GM12878 (cell line): ENCODE measurements at regions not wholly inside any gene's neighbourhood (a gene's known extent, or its start where the extent isn't known, plus 50 kb on each side); places are given as distances from the start of the nearest gene placed in this dataset.

ENCODE experiments used
- ATAC-seq: fragments of 200-7000 bp; cut with Tn5 transposase; 3 replicates; pipeline ENCODE4 v1.9.1; 2020; ENCODE audit warnings: mild to moderate bottlenecking, moderate library complexity
- BruUV-seq: library from RNA; stranded (reverse); fragments of 400-500 nt; replicated peaks from 2 replicates; lab custom pipeline; 2021; lab: Mats Ljungman, UMichigan
- CTCF ChIA-PET: fragments of 300-600 bp; sonication (Branson Sonifier 250); formaldehyde crosslinking; extraction: SDS; loops from one replicate; lab custom pipeline; 2021; ENCODE audit warnings: inconsistent platforms; lab: Yijun Ruan, JAX
- POLR2A ChIA-PET: fragments of 350-600 bp; formaldehyde crosslinking; extraction: SDS; loops from one replicate; lab custom pipeline; 2021; ENCODE audit warnings: inconsistent platforms; lab: Charles Lee
- RAD21 ChIA-PET: fragments of 300-600 bp; sonication (Branson Sonifier 250); formaldehyde crosslinking; loops from one replicate; lab custom pipeline; 2023; ENCODE audit warnings: antibody characterized with exemption; ENCODE audit not compliant: unreplicated experiment; lab: Charles Lee
- SMC1A ChIA-PET: fragments of 300-600 bp; sonication (Branson Sonifier 250); formaldehyde crosslinking; loops from one replicate; lab custom pipeline; 2023; ENCODE audit not compliant: unreplicated experiment, uncharacterized antibody; lab: Charles Lee
- DNase-seq: peaks from one replicate; pipeline ENCODE4 v3.0.0-alpha.2; 2011; ENCODE audit warnings: low read depth, low spot score
- FAIRE-seq: peaks from 3 replicates; lab custom pipeline; 2011; peaks lifted over from hg19 to GRCh38; lab: Jason Lieb, UNC
- H2AFZ ChIP-seq: 2 replicates; pipeline ENCODE4 v1.6.0; 2011; ENCODE audit warnings: low read depth, low read length, control low read depth; ENCODE audit not compliant: control insufficient read depth
- H3K27ac ChIP-seq: 2 replicates; pipeline ENCODE4 v1.5.1; 2011; ENCODE audit warnings: control low read depth; ENCODE audit not compliant: control insufficient read depth, insufficient read depth
- H3K27me3 ChIP-seq, 2 experiments: replicated peaks in 1 of 2; 2 replicates each; pipeline versions ENCODE4 v1.6.0 to v1.6.1; 2011; ENCODE audit warnings: low read length in 1 of 2; ENCODE audit not compliant: control insufficient read depth in 2 of 2, insufficient read depth in 2 of 2
- H3K36me3 ChIP-seq, 2 experiments: 2 replicates each; pipeline ENCODE4 v1.5.1; 2011; ENCODE audit warnings: low read length in 1 of 2; ENCODE audit not compliant: control insufficient read depth in 2 of 2, insufficient read depth in 2 of 2
- H3K4me1 ChIP-seq: 2 replicates; pipeline ENCODE4 v1.6.1; 2011; ENCODE audit warnings: mild to moderate bottlenecking, low read length, moderate library complexity, mixed read lengths; ENCODE audit not compliant: control insufficient read depth, insufficient read depth
- H3K4me2 ChIP-seq: 2 replicates; pipeline ENCODE4 v1.6.0; 2011; ENCODE audit warnings: control low read depth; ENCODE audit not compliant: control insufficient read depth, insufficient read depth
- H3K4me3 ChIP-seq: fragments of 200-600 bp; sonication (generic); 2 replicates; pipeline ENCODE4 v1.5.1; 2016
- H3K79me2 ChIP-seq: 2 replicates; pipeline ENCODE4 v1.6.0; 2011; ENCODE audit warnings: low read length; ENCODE audit not compliant: control insufficient read depth, insufficient read depth
- H3K9ac ChIP-seq: 2 replicates; pipeline ENCODE4 v1.8.0; 2011; ENCODE audit warnings: low read length, control low read depth, mixed read lengths; ENCODE audit not compliant: control insufficient read depth, insufficient read depth
- H3K9me3 ChIP-seq: replicated peaks from 3 replicates; pipeline ENCODE4 v1.5.1; 2011; ENCODE audit warnings: mild to moderate bottlenecking, low read length; ENCODE audit not compliant: control insufficient read depth, insufficient read depth
- H4K20me1 ChIP-seq: 2 replicates; pipeline ENCODE4 v1.6.0; 2011; ENCODE audit not compliant: control insufficient read depth, insufficient read depth
- BACH1 ChIP-seq: fragments of 450-650 bp; IDR thresholded peaks from 2 replicates; pipeline ENCODE4 v1.6.1; 2017; ENCODE audit warnings: mild to moderate bottlenecking, borderline replicate concordance
- BRCA1 ChIP-seq: IDR thresholded peaks from 2 replicates; pipeline ENCODE4 v1.6.1; 2011; ENCODE audit warnings: low read depth, low read length, improper control_type of control experiment
- CEBPB ChIP-seq, 2 experiments: fragments of 150-350 bp in 1 of 2; IDR thresholded peaks; 2 replicates each; pipeline ENCODE4 v1.6.1; 2012 to 2014; ENCODE audit warnings: low read depth in 2 of 2, low read length in 2 of 2, borderline replicate concordance in 1 of 2, inconsistent platforms in 1 of 2
- GABPA ChIP-seq: IDR thresholded peaks from 2 replicates; pipeline ENCODE4 v1.6.1; 2014; ENCODE audit warnings: antibody characterized with exemption, low read depth, mild to moderate bottlenecking, inconsistent platforms
- HDAC2 ChIP-seq: fragments of 200-600 bp; sonication (generic); IDR thresholded peaks from 2 replicates; pipeline ENCODE4 v1.6.1; 2017
- IRF4 ChIP-seq: IDR thresholded peaks from 2 replicates; pipeline ENCODE4 v1.6.1; 2011; ENCODE audit warnings: low read depth, low read length
- KLF5 ChIP-seq: fragments of 450-650 bp; IDR thresholded peaks from 2 replicates; pipeline ENCODE4 v1.6.1; 2014; ENCODE audit warnings: mild to moderate bottlenecking; ENCODE audit not compliant: partially characterized antibody
- NFIC ChIP-seq: IDR thresholded peaks from 2 replicates; pipeline ENCODE4 v1.6.1; 2012; ENCODE audit warnings: low read depth, mild to moderate bottlenecking, inconsistent platforms, low read length, moderate library complexity
- NR2C2 ChIP-seq: IDR thresholded peaks from 2 replicates; pipeline ENCODE4 v1.6.1; 2011; ENCODE audit warnings: borderline replicate concordance, low read depth; ENCODE audit not compliant: control insufficient read depth, insufficient read length
- PML ChIP-seq: IDR thresholded peaks from 2 replicates; pipeline ENCODE4 v1.6.1; 2012; ENCODE audit warnings: low read length, inconsistent platforms
- RFX5 ChIP-seq: IDR thresholded peaks from 2 replicates; pipeline ENCODE4 v1.6.1; 2011; ENCODE audit warnings: low read depth, low read length, improper control_type of control experiment
- SP1 ChIP-seq: IDR thresholded peaks from one replicate; pipeline ENCODE4 v1.6.1; 2011; ENCODE audit warnings: low read depth, low read length
- SPI1 ChIP-seq: IDR thresholded peaks from 2 replicates; pipeline ENCODE4 v1.6.1; 2011; ENCODE audit warnings: low read depth, mild to moderate bottlenecking, low read length, moderate library complexity, borderline replicate concordance; ENCODE audit not compliant: insufficient read depth
- TBL1XR1 ChIP-seq: IDR thresholded peaks from 2 replicates; pipeline ENCODE4 v1.6.1; 2012; ENCODE audit warnings: low read depth, low read length, improper control_type of control experiment
- TCF7 ChIP-seq: IDR thresholded peaks from 2 replicates; pipeline ENCODE4 v1.6.1; 2014; ENCODE audit warnings: antibody characterized with exemption, borderline replicate concordance
- WRNIP1 ChIP-seq: IDR thresholded peaks from 2 replicates; pipeline ENCODE4 v1.6.1; 2011; ENCODE audit warnings: low read depth, low read length, improper control_type of control experiment, borderline replicate concordance
- YY1 ChIP-seq: IDR thresholded peaks from 2 replicates; pipeline ENCODE4 v1.6.1; 2011; ENCODE audit warnings: low read depth, mild to moderate bottlenecking, low read length
- ZNF217 ChIP-seq: fragments of 450-650 bp; IDR thresholded peaks from 2 replicates; pipeline ENCODE4 v1.6.1; 2017; ENCODE audit warnings: antibody characterized with exemption, mild to moderate bottlenecking
- ZNF622 ChIP-seq: fragments of 450-650 bp; IDR thresholded peaks from 2 replicates; pipeline ENCODE4 v1.6.1; 2017; ENCODE audit warnings: mild to moderate bottlenecking, inconsistent platforms
- ZSCAN29 ChIP-seq: fragments of 450-650 bp; IDR thresholded peaks from 2 replicates; pipeline ENCODE4 v1.6.1; 2017; ENCODE audit warnings: mild to moderate bottlenecking, moderate library complexity
- WGBS: methylation state at CpG from one replicate; pipeline ENCODE4 v1.1.6; 2016; ENCODE audit warnings: low lambda C conversion rate; ENCODE audit not compliant: insufficient replicate concordance, insufficient coverage; ENCODE audit errors: missing lambda C conversion rate; 5-methylcytosine and 5-hydroxymethylcytosine counted together
- in situ Hi-C: fragments of 300-500 bp; cut with MboI; formaldehyde crosslinking; loops from 9 replicates; pipeline ENCODE4 v1.14.3; 2018; ENCODE audit warnings: mixed read lengths
- intact Hi-C: fragments of 100-400 bp; cut with micrococcal nuclease; formaldehyde crosslinking; loops from one replicate; pipeline ENCODE4 v1.14.2; 2022; ENCODE audit not compliant: unreplicated experiment

DNA sequence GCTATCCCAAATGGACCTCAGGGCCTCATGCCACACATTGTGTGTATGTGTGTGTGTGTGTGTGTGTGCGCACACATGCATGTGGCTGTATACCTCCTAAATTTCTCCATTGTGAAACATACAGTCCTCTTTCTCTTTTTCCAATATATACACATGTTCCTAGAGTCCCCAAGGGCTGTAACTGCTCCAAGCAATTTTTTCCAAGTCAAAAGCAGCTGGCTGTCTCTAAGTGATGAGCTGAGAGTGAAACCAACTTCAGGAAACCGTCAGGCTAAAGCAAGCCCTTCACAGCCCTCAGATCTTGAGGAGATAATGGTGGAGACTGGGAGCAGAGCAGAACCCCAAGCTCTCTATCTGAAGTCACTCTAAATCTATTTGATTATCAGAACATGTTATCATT, 496.1 kb upstream of the DIPK2B start:
- POLR2A ChIA-PET, result no interaction called here
- intact Hi-C loops, result no loop called here
- 47% methylated on average over 2 of the region's 2 CpGs for WGBS
- in situ Hi-C loops, result no loop called here
- no TSS peak for BruUV-seq
- no peaks in the 10 kb centered on the region for H4K20me1 ChIP-seq
- no peak overlapping the region for H3K4me2 ChIP-seq
- no peaks in the 10 kb centered on the region for H3K79me2 ChIP-seq
- no peaks in the 10 kb centered on the region for H3K27me3 ChIP-seq
- no peak overlapping the region for H2AFZ ChIP-seq
- SMC1A ChIA-PET, result no interaction called here
- H3K9ac ChIP-seq, result no peak overlapping the region
- no peak overlapping the region for H3K4me3 ChIP-seq
- no peaks in the 10 kb centered on the region for H3K4me1 ChIP-seq
- H3K9me3 ChIP-seq, result no peaks in the 10 kb centered on the region
- no peaks in the 10 kb centered on the region for H3K36me3 ChIP-seq
- RAD21 ChIA-PET, result no interaction called here
- TF ChIP-seq NFIC (no peak), WRNIP1 (no peak), GABPA (no peak), HDAC2 (no peak), ZNF622 (no peak), SP1 (no peak), IRF4 (no peak), SPI1 (no peak), NR2C2 (no peak), TCF7 (no peak), YY1 (no peak), PML (no peak), CEBPB (IDR thresholded peaks at IDR 0.05; ENCODE audit: borderline replicate concordance in 1 of 2, low read depth in 2 of 2, low read length in 2 of 2) (no peak), ZSCAN29 (no peak), RFX5 (no peak), TBL1XR1 (no peak), KLF5 (no peak), ZNF217 (no peak), BACH1 (no peak), BRCA1 (no peak)
- TF ChIP-seq, all 136 proteins: peak for 0
- DNase-seq (no peak), ATAC-seq (no peak), FAIRE-seq (no peak)
- H3K27ac ChIP-seq, result no peak overlapping the region
- CTCF ChIA-PET, result no interaction called here
